ENCODE measurements at regions not wholly inside any gene's neighbourhood (a gene's known extent, or its start where the extent isn't known, plus 50 kb on each side); places are given as distances from the start of the nearest gene placed in this dataset.

GRCh38 chr2:111235192-111236015, 114.7 kb downstream of the BCL2L11 start:
- TF ChIP-seq POLR2AphosphoS5 (IDR thresholded peaks at IDR 0.05; ENCODE audit: low read depth, low read length) (no peak), CTCF (IDR thresholded peaks at IDR 0.05) (no peak), TCF7L2 (IDR thresholded peaks at IDR 0.05; ENCODE audit: low read depth, low read length) (no peak), SIN3A (IDR thresholded peaks at IDR 0.05; ENCODE audit: borderline replicate concordance, insufficient read depth, low read depth, low read length) (no peak)
